H1 (cell line): ENCODE measurements at regions not wholly inside any gene's neighbourhood (a gene's known extent, or its start where the extent isn't known, plus 50 kb on each side); places are given as distances from the start of the nearest gene placed in this dataset.

ENCODE experiments used
- CTCF ChIA-PET: fragments of 300-600 bp; sonication (Branson Sonifier 250); formaldehyde crosslinking; loops from one replicate; lab custom pipeline; 2021; ENCODE audit not compliant: partially characterized antibody; lab: Charles Lee
- POLR2A ChIA-PET: fragments of 300-600 bp; sonication (Branson Sonifier 250); formaldehyde crosslinking; loops from one replicate; lab custom pipeline; 2021; ENCODE audit warnings: inconsistent platforms; ENCODE audit not compliant: partially characterized antibody; lab: Charles Lee
- DNase-seq, 2 experiments: peaks; one replicate each; pipeline versions ENCODE4 v3.0.0 to v3.0.0-alpha.2; 2010 to 2022; ENCODE audit warnings: low spot score in 2 of 2, low read depth in 1 of 2, mixed read lengths in 1 of 2
- FAIRE-seq: peaks from 2 replicates; lab custom pipeline; 2011; peaks lifted over from hg19 to GRCh38; lab: Jason Lieb, UNC
- H2AFZ ChIP-seq: 2 replicates; pipeline ENCODE4 v1.8.1; 2012; ENCODE audit warnings: low read length, inconsistent platforms
- H2AK5ac ChIP-seq: 2 replicates; pipeline ENCODE4 v1.6.1; 2013; ENCODE audit warnings: low read depth, low read length
- H2BK120ac ChIP-seq: replicated peaks from 2 replicates; pipeline ENCODE3; 2013; ENCODE audit warnings: low read depth, low read length, inconsistent platforms
- H2BK12ac ChIP-seq: 2 replicates; pipeline ENCODE4 v1.6.1; 2013; ENCODE audit warnings: low read depth, low read length
- H2BK15ac ChIP-seq: 2 replicates; pipeline ENCODE4 v1.6.1; 2013; ENCODE audit warnings: low read length
- H2BK20ac ChIP-seq: 2 replicates; pipeline ENCODE4 v1.6.1; 2013; ENCODE audit warnings: low read length
- H2BK5ac ChIP-seq: 2 replicates; pipeline ENCODE4 v1.6.1; 2013; ENCODE audit warnings: low read depth, low read length
- H3K14ac ChIP-seq: 2 replicates; pipeline ENCODE4 v1.6.1; 2013; ENCODE audit warnings: inconsistent platforms; ENCODE audit not compliant: insufficient read length
- H3K18ac ChIP-seq: 2 replicates; pipeline ENCODE4 v1.6.1; 2013; ENCODE audit warnings: low read length; ENCODE audit errors: extremely low read depth
- H3K23ac ChIP-seq: 2 replicates; pipeline ENCODE4 v1.6.1; 2013; ENCODE audit warnings: inconsistent platforms; ENCODE audit not compliant: insufficient read length
- H3K23me2 ChIP-seq: 2 replicates; pipeline ENCODE4 v1.6.1; 2013; ENCODE audit warnings: low read depth, low read length
- H3K27ac ChIP-seq: 2 replicates; pipeline ENCODE4 v1.6.1; 2011; ENCODE audit warnings: low read depth, low read length, inconsistent platforms
- H3K27me3 ChIP-seq, 4 experiments: replicated peaks in 1 of 4; 1 replicate in 1 of 4; 2 replicates in 3 of 4; pipeline versions ENCODE4 v1.6.1 to v1.8.1; 2011 to 2013; ENCODE audit warnings: low read length in 3 of 4, mild to moderate bottlenecking in 3 of 4, inconsistent platforms in 2 of 4, mixed read lengths in 2 of 4, moderate library complexity in 1 of 4; ENCODE audit not compliant: control insufficient read depth in 3 of 4, insufficient read depth in 3 of 4; ENCODE audit errors: extremely low read depth in 1 of 4
- H3K36me3 ChIP-seq, 4 experiments: 2 replicates each; pipeline versions ENCODE4 v1.6.1 to v1.8.1; 2011 to 2013; ENCODE audit warnings: mild to moderate bottlenecking in 4 of 4, low read length in 3 of 4, moderate library complexity in 2 of 4, control low read depth in 1 of 4, inconsistent platforms in 1 of 4; ENCODE audit not compliant: insufficient read depth in 4 of 4, control insufficient read depth in 2 of 4
- H3K4ac ChIP-seq: replicated peaks from 2 replicates; pipeline ENCODE3; 2013; ENCODE audit warnings: low read length, low read depth, mixed read lengths, inconsistent platforms; ENCODE audit not compliant: insufficient read length
- H3K4me1 ChIP-seq, 4 experiments: replicated peaks in 1 of 4; 1 replicate in 1 of 4; 2 replicates in 3 of 4; pipeline versions ENCODE4 v1.6.1 to v1.8.1; 2011 to 2013; ENCODE audit warnings: low read length in 3 of 4, inconsistent platforms in 2 of 4, mixed read lengths in 1 of 4; ENCODE audit not compliant: insufficient read depth in 4 of 4, control insufficient read depth in 3 of 4
- H3K4me2 ChIP-seq, 2 experiments: 2 replicates each; pipeline versions ENCODE4 v1.6.1 to v1.8.1; 2011 to 2013; ENCODE audit warnings: low read depth in 2 of 2, low read length in 2 of 2, control low read depth in 1 of 2, inconsistent platforms in 1 of 2, mild to moderate bottlenecking in 1 of 2; ENCODE audit not compliant: insufficient read depth in 1 of 2
- H3K4me3 ChIP-seq, 4 experiments: fragments of 200-600, 300-600 bp in 1 of 4; sonication (generic), shearing (Covaris generic), sonication (Bioruptor Twin) in 1 of 4; 2 replicates each; pipeline versions ENCODE4 v1.5.1 to v1.8.1; 2011 to 2016; ENCODE audit warnings: low read length in 4 of 4, low read depth in 3 of 4, control low read depth in 2 of 4, inconsistent platforms in 2 of 4, mild to moderate bottlenecking in 2 of 4, mixed read lengths in 1 of 4, moderate library complexity in 1 of 4; ENCODE audit not compliant: insufficient read depth in 2 of 4; ENCODE audit errors: extremely low read depth in 1 of 4
- H3K56ac ChIP-seq: replicated peaks from 2 replicates; pipeline ENCODE3; 2013; ENCODE audit warnings: low read depth, mild to moderate bottlenecking, mixed read lengths, low read length, inconsistent platforms; ENCODE audit not compliant: insufficient read length
- H3K79me1 ChIP-seq: 2 replicates; pipeline ENCODE4 v1.6.1; 2013; ENCODE audit warnings: low read depth, low read length, control low read depth
- H3K79me2 ChIP-seq, 2 experiments: 2 replicates each; pipeline versions ENCODE4 v1.6.1 to v1.8.1; 2012 to 2013; ENCODE audit warnings: low read length in 2 of 2, mild to moderate bottlenecking in 2 of 2, inconsistent platforms in 1 of 2; ENCODE audit not compliant: insufficient read depth in 2 of 2, control insufficient read depth in 1 of 2
- H3K9ac ChIP-seq, 4 experiments: replicated peaks in 1 of 4; 1 replicate in 1 of 4; 2 replicates in 3 of 4; pipeline versions ENCODE4 v1.6.1 to v1.8.1; 2011 to 2013; ENCODE audit warnings: low read depth in 3 of 4, low read length in 3 of 4, control low read depth in 2 of 4, mild to moderate bottlenecking in 2 of 4, moderate library complexity in 2 of 4, inconsistent platforms in 1 of 4; ENCODE audit errors: extremely low read depth in 1 of 4
- H3K9me3 ChIP-seq, 2 experiments: 2 replicates each; pipeline versions ENCODE4 v1.6.1 to v1.8.1; 2012 to 2013; ENCODE audit warnings: mild to moderate bottlenecking in 2 of 2, moderate library complexity in 2 of 2, control low read depth in 1 of 2, inconsistent platforms in 1 of 2, low read depth in 1 of 2, low read length in 1 of 2, mixed read lengths in 1 of 2; ENCODE audit not compliant: insufficient read depth in 2 of 2
- H4K20me1 ChIP-seq, 2 experiments: replicated peaks in 1 of 2; 2 replicates each; pipeline versions ENCODE3 to v1.8.1; 2011 to 2013; ENCODE audit warnings: inconsistent platforms in 2 of 2, low read length in 2 of 2, mild to moderate bottlenecking in 1 of 2; ENCODE audit not compliant: insufficient read depth in 2 of 2, control insufficient read depth in 1 of 2
- H4K5ac ChIP-seq: 2 replicates; pipeline ENCODE4 v1.6.1; 2013; ENCODE audit warnings: low read length, low read depth, mixed read lengths, inconsistent platforms; ENCODE audit not compliant: insufficient read length
- H4K8ac ChIP-seq: 2 replicates; pipeline ENCODE4 v1.8.0; 2013; ENCODE audit warnings: mild to moderate bottlenecking, moderate library complexity, low read length, inconsistent platforms; ENCODE audit not compliant: insufficient read depth; ENCODE audit errors: extremely low read depth
- H4K91ac ChIP-seq: replicated peaks from 2 replicates; pipeline ENCODE3; 2013; ENCODE audit warnings: low read length, mixed read lengths, inconsistent platforms; ENCODE audit not compliant: insufficient read length
- BRCA1 ChIP-seq: IDR thresholded peaks from 2 replicates; pipeline ENCODE4 v1.6.1; 2012; ENCODE audit warnings: low read depth, low read length, improper control_type of control experiment
- CBX8 ChIP-seq: fragments of 300-800, 300-1000 bp; sonication (generic); IDR thresholded peaks from 2 replicates; pipeline ENCODE4 v1.7.1; 2016; ENCODE audit warnings: low read depth, low read length, borderline replicate concordance
- CTBP2 ChIP-seq: IDR thresholded peaks from 2 replicates; pipeline ENCODE4 v1.7.0; 2011; ENCODE audit warnings: borderline replicate concordance, mild to moderate bottlenecking, moderate library complexity, mixed read lengths, low read length; ENCODE audit not compliant: insufficient read depth, insufficient read length
- HDAC2 ChIP-seq, 2 experiments: fragments of 300-600 bp in 1 of 2; sonication (generic) in 1 of 2; IDR thresholded peaks; 2 replicates each; pipeline ENCODE4 v1.6.1; 2011 to 2012; ENCODE audit warnings: low read depth in 2 of 2, low read length in 2 of 2, mild to moderate bottlenecking in 2 of 2, moderate library complexity in 2 of 2, borderline replicate concordance in 1 of 2, inconsistent platforms in 1 of 2
- JUN ChIP-seq: IDR thresholded peaks from 2 replicates; pipeline ENCODE4 v1.6.1; 2011; ENCODE audit warnings: low read depth, mild to moderate bottlenecking, improper control_type of control experiment, low read length
- KDM1A ChIP-seq: fragments of 200-600, 300-600 bp; sonication (generic); IDR thresholded peaks from 2 replicates; pipeline ENCODE4 v1.7.1; 2016; ENCODE audit warnings: mild to moderate bottlenecking, low read length, borderline replicate concordance
- KDM5A ChIP-seq: fragments of 200-600 bp; IDR thresholded peaks from 2 replicates; pipeline ENCODE4 v1.7.1; 2012; ENCODE audit warnings: mild to moderate bottlenecking, low read length, inconsistent platforms, mixed read lengths
- MAFK ChIP-seq: IDR thresholded peaks from 2 replicates; pipeline ENCODE4 v1.6.1; 2012; ENCODE audit warnings: low read depth, mild to moderate bottlenecking, improper control_type of control experiment, low read length
- PHF8 ChIP-seq: fragments of 200-600 bp; sonication (generic); conservative IDR thresholded peaks from 2 replicates; pipeline ENCODE4 v1.7.1; 2012; ENCODE audit warnings: low read depth, mild to moderate bottlenecking, inconsistent platforms, low read length, moderate library complexity
- RAD21 ChIP-seq, 2 experiments: IDR thresholded peaks in 1 of 2; conservative IDR thresholded peaks in 1 of 2; 2 replicates each; pipeline ENCODE4 v1.6.1; 2011; ENCODE audit warnings: low read depth in 2 of 2, low read length in 2 of 2, improper control_type of control experiment in 1 of 2, inconsistent platforms in 1 of 2, mild to moderate bottlenecking in 1 of 2, moderate library complexity in 1 of 2
- SUZ12 ChIP-seq: fragments of 200-600 bp; sonication (generic); IDR thresholded peaks from 2 replicates; pipeline ENCODE4 v1.6.1; 2012; ENCODE audit warnings: mild to moderate bottlenecking, inconsistent platforms, low read length, moderate library complexity, mixed read lengths
- ZNF274 ChIP-seq: IDR thresholded peaks from 2 replicates; pipeline ENCODE4 v1.7.0; 2012; ENCODE audit warnings: low read length, borderline replicate concordance; ENCODE audit errors: extremely low read depth
- WGBS, 2 experiments: shearing (Covaris generic) in 1 of 2; methylation state at CpG; one replicate each; pipeline versions ENCODE4 v1.1.6 to v1.1.7; 2013 to 2015; ENCODE audit warnings: low lambda C conversion rate in 2 of 2, mixed read lengths in 2 of 2, inconsistent platforms in 1 of 2, low coverage in 1 of 2, missing lambda C conversion rate in 1 of 2; ENCODE audit not compliant: insufficient replicate concordance in 2 of 2, insufficient coverage in 1 of 2, insufficient read length in 1 of 2; ENCODE audit errors: extremely low coverage in 1 of 2, missing lambda C conversion rate in 1 of 2; 5-methylcytosine and 5-hydroxymethylcytosine counted together

- POLR2A ChIA-PET = no interaction called here
- H2BK15ac ChIP-seq = no peak overlapping the region
- TF ChIP-seq KDM5A (no peak), CBX8 (no peak), RAD21 (IDR thresholded peaks at IDR 0.05 in 1 of 2, conservative IDR thresholded peaks at IDR 0.05 in 1 of 2; ENCODE audit: low read depth in 2 of 2, low read length in 2 of 2) (no peak), KDM1A (no peak), CTBP2 (no peak), SUZ12 (no peak), MAFK (no peak), PHF8 (no peak), BRCA1 (no peak), ZNF274 (no peak), HDAC2 (IDR thresholded peaks at IDR 0.05; ENCODE audit: borderline replicate concordance in 1 of 2, low read depth in 2 of 2, low read length in 2 of 2) (no peak), JUN (no peak)
These were observed 389.1 kb downstream of the HAPSTR1 start for GRCh38 chr16:9480503-9480902.

More at GRCh38 chr16:9480503-9480902, 389.1 kb downstream of the HAPSTR1 start:
- Histone ChIP-seq H3K4me1 (no peaks in the 10 kb centered on the region), H4K5ac (no peak overlapping the region), H4K20me1 (no peaks in the 10 kb centered on the region), H3K79me1 (no peaks in the 10 kb centered on the region), H2BK5ac (no peak overlapping the region), H3K36me3 (no peaks in the 10 kb centered on the region), H2AFZ (no peak overlapping the region), H4K8ac (no peak overlapping the region), H2BK20ac (no peak overlapping the region), H3K79me2 (no peaks in the 10 kb centered on the region), H2BK12ac (no peak overlapping the region), H3K27ac (no peak overlapping the region), H3K14ac (no peak overlapping the region), H3K27me3 (no peaks in the 10 kb centered on the region), H3K18ac (no peak overlapping the region), H3K9me3 (no peaks in the 10 kb centered on the region), H3K4me3 (no peak overlapping the region), H3K4me2 (no peak overlapping the region), H3K23ac (no peak overlapping the region), H3K23me2 (peaks cover 3% of the 10 kb centered on the region; the same call in 1 of the 2 replicates), H3K4ac (no peak overlapping the region), H3K56ac (no peak overlapping the region), H3K9ac (no peak overlapping the region), H2BK120ac (no peak overlapping the region), H2AK5ac (no peak overlapping the region), H4K91ac (no peak overlapping the region)
- FAIRE-seq (no peak), DNase-seq (no peak)
- WGBS, 2 experiments = 80% methylated on average over 3 of the region's 3 CpGs; no CpG with 5 or more reads in 1 of the 2 experiments
- CTCF ChIA-PET = no interaction called here
